GM12878 (cell line): ENCODE measurements at regions not wholly inside any gene's neighbourhood (a gene's known extent, or its start where the extent isn't known, plus 50 kb on each side); places are given as distances from the start of the nearest gene placed in this dataset.

Experiments
- BRCA1 ChIP-seq: IDR thresholded peaks from 2 replicates; pipeline ENCODE4 v1.6.1; 2011; ENCODE audit warnings: low read depth, low read length, improper control_type of control experiment
- CREM ChIP-seq: IDR thresholded peaks from 2 replicates; pipeline ENCODE4 v1.6.1; 2014; ENCODE audit warnings: antibody characterized with exemption, low read depth
- CTCF ChIP-seq, 3 experiments: IDR thresholded peaks in 2 of 3; conservative IDR thresholded peaks in 1 of 3; 2 replicates each; pipeline ENCODE4 v1.5.1; 2011; ENCODE audit warnings: low read depth in 3 of 3, low read length in 3 of 3, mild to moderate bottlenecking in 3 of 3, control low read depth in 2 of 3, moderate library complexity in 2 of 3, inconsistent platforms in 1 of 3, mixed read lengths in 1 of 3; ENCODE audit not compliant: control insufficient read depth in 2 of 3, insufficient read depth in 1 of 3; ENCODE audit errors: extremely low read depth in 1 of 3
- E2F8 ChIP-seq: fragments of 450-650 bp; IDR thresholded peaks from 2 replicates; pipeline ENCODE4 v1.6.1; 2018; ENCODE audit warnings: mild to moderate bottlenecking, low read depth, moderate library complexity; ENCODE audit not compliant: partially characterized antibody
- FOS ChIP-seq: IDR thresholded peaks from 3 replicates; pipeline ENCODE4 v1.6.1; 2011; ENCODE audit warnings: borderline replicate concordance; ENCODE audit not compliant: insufficient read length; ENCODE audit errors: extremely low read depth
- HDAC2 ChIP-seq: fragments of 200-600 bp; sonication (generic); IDR thresholded peaks from 2 replicates; pipeline ENCODE4 v1.6.1; 2017
- JUND ChIP-seq: IDR thresholded peaks from 2 replicates; pipeline ENCODE4 v1.6.1; 2012; ENCODE audit warnings: low read depth, mild to moderate bottlenecking, low read length, improper control_type of control experiment, moderate library complexity
- POLR2AphosphoS5 ChIP-seq: IDR thresholded peaks from 2 replicates; pipeline ENCODE4 v1.6.1; 2011; ENCODE audit warnings: mild to moderate bottlenecking, low read length, inconsistent platforms
- RCOR1 ChIP-seq: conservative IDR thresholded peaks from 2 replicates; pipeline ENCODE4 v1.6.1; 2012; ENCODE audit warnings: low read depth, low read length, improper control_type of control experiment
- RFX5 ChIP-seq: IDR thresholded peaks from 2 replicates; pipeline ENCODE4 v1.6.1; 2011; ENCODE audit warnings: low read depth, low read length, improper control_type of control experiment
- TCF12 ChIP-seq: IDR thresholded peaks from 2 replicates; pipeline ENCODE4 v1.6.1; 2011; ENCODE audit warnings: low read depth, mild to moderate bottlenecking, low read length
- TCF7 ChIP-seq: IDR thresholded peaks from 2 replicates; pipeline ENCODE4 v1.6.1; 2014; ENCODE audit warnings: antibody characterized with exemption, borderline replicate concordance
- USF2 ChIP-seq: IDR thresholded peaks from 2 replicates; pipeline ENCODE4 v1.6.1; 2011; ENCODE audit warnings: low read depth, low read length, improper control_type of control experiment, borderline replicate concordance
- ZBTB11 ChIP-seq: fragments of 450-650 bp; formaldehyde crosslinking; IDR thresholded peaks from 2 replicates; pipeline ENCODE4 v1.5.0; 2022; ENCODE audit warnings: mild to moderate bottlenecking, missing genetic modification characterization

- TF ChIP-seq RFX5 = no peak
- TF ChIP-seq FOS = no peak
- TF ChIP-seq USF2 = no peak
- no peak for TF ChIP-seq CREM
- no peak for TF ChIP-seq RCOR1
- no peak for TF ChIP-seq E2F8
- TF ChIP-seq HDAC2 = no peak
- no peak for TF ChIP-seq ZBTB11 (CRISPR knock-in tag)
- no peak for TF ChIP-seq CTCF (IDR thresholded peaks at IDR 0.05 in 2 of 3, conservative IDR thresholded peaks at IDR 0.05 in 1 of 3; ENCODE audit: control insufficient read depth in 2 of 3, extremely low read depth in 1 of 3, insufficient read depth in 1 of 3, low read depth in 3 of 3, low read length in 3 of 3)
- no peak for TF ChIP-seq BRCA1
- no peak for TF ChIP-seq JUND
- TF ChIP-seq TCF7 = no peak
- TF ChIP-seq POLR2AphosphoS5 = no peak
- TF ChIP-seq TCF12 = no peak
Measured at GRCh38 chr22:34608540-34609115, 457.3 kb upstream of the ISX start.
